HG03442 (cell line): ENCODE measurements at regions not wholly inside any gene's neighbourhood (a gene's known extent, or its start where the extent isn't known, plus 50 kb on each side); places are given as distances from the start of the nearest gene placed in this dataset.

ENCODE experiments used
- ATAC-seq: cut with Tn5 transposase; IDR thresholded peaks from one replicate; pipeline ENCODE4 v1.9.1; 2021; ENCODE audit warnings: mild to moderate bottlenecking, moderate library complexity; ENCODE audit not compliant: unreplicated experiment

GRCh38 chr3:3579658-3580057 is 219.6 kb upstream of the LRRN1 start:
- no peak for ATAC-seq

- ATAC-seq = no peak
Measured at GRCh38 chr3:3578718-3579117, 220.5 kb upstream of the LRRN1 start.

GRCh38 chr3:3577823-3578222 is 221.4 kb upstream of the LRRN1 start:
- no peak for ATAC-seq

DNA sequence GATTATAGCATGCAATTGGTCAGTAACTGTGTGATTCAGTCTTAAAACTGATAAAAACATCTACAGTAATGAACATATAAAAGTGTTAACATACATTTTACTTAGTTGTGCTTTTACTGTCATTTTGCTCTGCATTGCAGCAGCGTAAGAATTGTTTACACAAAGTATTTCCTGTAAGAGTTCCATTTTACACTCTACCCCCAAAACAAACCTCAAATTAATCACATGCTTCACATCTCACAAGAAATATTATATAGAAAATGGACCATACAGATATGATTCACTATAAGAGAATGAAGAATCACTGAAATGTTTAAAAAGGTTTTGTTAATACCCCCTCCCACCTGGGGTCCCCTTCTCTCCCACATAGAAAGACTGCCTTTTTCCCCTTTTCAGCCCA is 225.9 kb upstream of the LRRN1 start:
- no peak for ATAC-seq

DNA sequence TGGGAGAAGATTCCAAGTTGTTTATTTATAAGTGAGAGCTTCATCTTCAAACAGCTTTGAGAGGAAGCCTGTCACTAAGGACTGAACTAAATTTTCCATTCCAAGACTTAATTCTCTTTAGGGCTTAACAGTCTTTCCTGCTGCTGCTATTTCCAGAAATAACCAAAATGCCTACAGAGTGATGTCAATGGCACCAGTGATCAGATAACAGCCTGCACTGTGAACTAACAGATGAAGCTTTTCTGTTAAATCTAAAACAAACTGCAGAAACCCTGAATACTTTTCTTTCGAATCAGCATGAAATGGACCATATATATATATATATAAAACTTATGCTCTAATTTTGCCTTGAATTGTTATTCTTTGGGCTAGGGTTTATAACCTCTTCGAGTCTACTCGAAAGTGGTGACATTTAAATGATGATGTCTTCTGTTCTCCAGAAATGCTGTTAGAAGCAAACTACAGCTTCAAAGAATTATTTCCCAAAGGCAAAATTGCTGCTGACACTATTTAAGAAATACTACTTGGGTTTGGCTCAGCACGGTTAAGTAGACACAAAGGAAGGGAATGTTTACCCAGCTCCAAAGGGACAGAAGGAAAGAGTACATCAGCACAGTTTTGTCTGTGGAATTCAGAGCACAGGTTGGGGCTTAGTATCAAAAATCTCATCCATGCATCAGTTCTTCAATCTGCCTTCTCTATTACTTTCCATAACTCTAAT is 238.5 kb upstream of the LRRN1 start:
- ATAC-seq = no peak

DNA sequence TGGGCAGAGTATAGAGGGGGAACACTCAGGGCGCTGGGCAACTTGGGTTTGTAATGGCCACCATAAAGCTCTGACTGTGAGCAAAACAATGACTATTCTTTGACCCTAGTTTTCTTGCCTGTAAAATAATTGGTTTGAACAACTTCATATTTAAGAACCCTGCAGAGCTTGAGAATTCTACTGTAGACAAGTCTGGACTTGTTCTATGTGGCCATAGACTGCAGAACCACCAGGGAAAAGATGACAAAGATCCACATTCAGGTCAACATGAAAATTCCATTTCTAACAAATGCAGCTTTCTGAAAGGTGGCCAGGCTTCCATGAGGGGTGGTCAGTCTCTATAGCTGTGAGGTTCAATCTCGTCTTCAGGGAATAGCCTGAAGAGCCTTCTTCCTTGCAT is 239.4 kb upstream of the LRRN1 start:
- no peak for ATAC-seq

DNA sequence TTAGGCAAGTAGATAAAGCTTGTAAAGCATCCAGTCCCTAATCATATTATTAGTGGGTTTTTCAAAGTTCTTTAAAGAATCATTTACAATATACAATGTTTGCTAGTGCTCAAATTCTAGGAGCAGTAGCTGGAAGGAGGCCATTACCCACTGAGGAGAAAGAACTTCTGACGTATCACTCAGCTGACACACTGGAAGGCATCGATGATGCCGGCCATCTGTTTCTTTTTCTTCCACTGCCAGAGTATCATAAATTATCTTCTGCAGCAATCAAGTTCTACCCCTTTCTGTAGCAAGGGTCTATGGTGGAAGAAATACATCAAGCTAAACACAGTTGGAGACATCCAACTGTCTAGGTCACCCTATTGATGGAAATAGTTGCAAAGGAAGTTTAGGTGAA is 243.2 kb upstream of the LRRN1 start:
- no peak for ATAC-seq

GRCh38 chr3:3553236-3553635 is 246.0 kb upstream of the LRRN1 start:
- ATAC-seq = no peak

GRCh38 chr3:3552761-3553160 is 246.5 kb upstream of the LRRN1 start:
- ATAC-seq = no peak

- no peak for ATAC-seq
Measured at GRCh38 chr3:3551981-3552380, 247.2 kb upstream of the LRRN1 start.

DNA sequence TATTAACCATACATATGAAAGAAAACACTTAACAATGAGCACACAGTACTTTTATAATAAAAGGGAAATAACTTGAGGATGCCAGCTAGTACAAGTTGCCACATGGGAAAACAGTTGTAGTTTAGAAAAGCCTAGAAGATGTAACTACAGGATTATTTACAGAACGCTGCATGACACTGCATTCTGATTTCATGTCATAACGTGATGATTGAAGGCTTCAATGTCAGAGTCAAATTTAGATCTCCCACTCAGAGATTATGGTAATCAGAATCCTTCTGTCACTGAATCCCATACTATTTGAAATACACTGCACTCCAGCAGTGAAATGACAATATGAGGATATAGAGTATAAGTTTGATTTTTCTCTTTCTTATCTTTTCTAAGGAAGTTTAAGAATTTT is 253.9 kb upstream of the LRRN1 start:
- ATAC-seq = no peak

GRCh38 chr3:3538451-3538850 is 260.8 kb upstream of the LRRN1 start:
- ATAC-seq = no peak

DNA sequence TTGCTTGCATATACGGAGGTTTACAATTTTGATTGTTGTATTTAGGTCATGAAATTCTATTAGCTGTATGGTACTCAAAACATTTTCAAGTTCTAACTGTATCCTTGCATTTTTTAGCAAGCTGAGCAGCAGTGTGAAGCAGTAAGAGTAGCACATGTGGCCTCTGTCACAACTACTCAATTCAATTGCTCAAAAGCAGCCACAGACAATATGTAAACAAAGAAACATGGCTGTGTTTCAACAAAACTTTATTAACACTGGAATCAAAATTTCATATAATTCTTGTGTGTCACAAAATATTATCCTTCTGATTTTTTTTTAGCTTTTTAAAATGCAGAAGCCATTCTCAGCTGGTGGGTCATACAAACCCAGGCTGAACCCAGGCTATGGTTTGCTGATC is 266.7 kb upstream of the LRRN1 start:
- no peak for ATAC-seq

DNA sequence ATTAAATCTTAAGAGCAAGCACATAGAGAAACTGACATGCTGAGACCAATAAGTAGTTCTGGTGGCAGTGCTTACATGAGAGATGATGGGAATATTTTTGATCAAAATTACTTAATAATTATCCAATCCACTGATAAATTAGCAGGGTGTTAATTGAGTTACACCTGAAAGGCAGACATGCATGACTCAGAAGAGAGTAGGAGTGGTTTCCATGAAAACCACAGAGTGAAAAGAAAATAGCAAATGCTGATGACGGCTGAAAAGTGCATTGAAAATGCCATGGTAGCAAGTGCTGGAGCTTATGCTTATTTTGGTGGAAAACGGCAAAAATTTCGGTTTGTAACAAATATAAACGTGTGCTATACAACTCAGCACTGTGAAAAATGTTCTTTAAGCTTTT is 267.8 kb upstream of the LRRN1 start:
- ATAC-seq = no peak

GRCh38 chr3:3519266-3519665 is 280.0 kb upstream of the LRRN1 start:
- ATAC-seq = no peak

DNA sequence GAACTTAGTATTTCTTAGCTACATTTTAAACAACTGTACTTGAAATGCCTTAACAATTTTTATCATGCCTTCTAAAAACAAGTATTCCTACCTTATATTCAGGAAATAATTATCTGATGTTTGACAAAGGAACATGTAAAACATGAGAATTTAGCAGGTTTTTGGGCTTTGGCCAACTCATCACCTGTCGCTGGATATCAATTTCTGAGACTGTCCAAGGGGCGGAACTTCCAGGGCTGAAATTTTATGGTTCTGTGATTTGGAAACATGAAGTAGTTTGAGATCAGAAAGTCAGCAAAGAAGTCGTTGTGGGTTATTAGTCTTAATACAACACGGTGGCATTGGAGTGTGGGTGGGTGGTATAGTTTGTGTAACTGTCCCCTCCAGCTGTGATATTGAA is 282.2 kb upstream of the LRRN1 start:
- ATAC-seq = no peak

DNA sequence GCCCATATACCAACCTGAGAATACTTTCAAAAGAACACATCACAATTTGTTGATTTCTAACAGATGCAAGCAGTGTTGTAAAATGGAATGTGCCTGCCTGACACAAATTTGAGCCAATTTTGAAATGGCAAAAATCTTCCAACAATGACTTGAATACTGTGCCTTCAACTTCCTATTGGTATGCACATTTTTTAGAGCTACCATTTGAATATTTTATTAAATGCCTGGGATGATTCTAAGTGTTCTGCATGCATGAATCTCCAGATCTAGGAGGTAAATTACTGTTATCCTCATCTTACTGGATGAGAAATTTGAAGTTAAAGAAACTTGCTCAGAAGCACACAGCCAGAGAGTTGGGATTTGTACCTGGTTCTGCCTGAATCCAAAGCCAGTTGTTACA is 282.8 kb upstream of the LRRN1 start:
- ATAC-seq = no peak

DNA sequence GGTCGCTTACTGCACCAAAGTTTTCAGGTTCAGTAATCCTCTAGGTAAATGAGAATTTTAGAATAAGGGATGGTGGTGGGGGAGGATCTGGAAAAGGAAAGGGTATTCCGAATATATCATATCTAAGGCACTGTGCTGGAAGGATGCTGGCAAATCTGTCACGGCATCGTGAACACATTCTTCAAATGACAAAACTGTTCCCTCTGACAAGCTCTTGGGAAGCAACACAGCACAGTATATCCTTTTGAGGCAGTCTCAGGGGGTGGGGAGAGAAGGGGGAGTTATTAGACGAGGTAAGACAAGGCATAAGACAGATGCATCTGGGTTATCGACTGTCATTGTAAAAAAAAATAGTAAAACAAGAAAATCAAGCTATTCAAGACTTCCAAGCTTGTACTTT is 289.6 kb upstream of the LRRN1 start:
- no peak for ATAC-seq

- no peak for ATAC-seq
Measured at GRCh38 chr3:3504686-3505085, 294.5 kb upstream of the LRRN1 start.

DNA sequence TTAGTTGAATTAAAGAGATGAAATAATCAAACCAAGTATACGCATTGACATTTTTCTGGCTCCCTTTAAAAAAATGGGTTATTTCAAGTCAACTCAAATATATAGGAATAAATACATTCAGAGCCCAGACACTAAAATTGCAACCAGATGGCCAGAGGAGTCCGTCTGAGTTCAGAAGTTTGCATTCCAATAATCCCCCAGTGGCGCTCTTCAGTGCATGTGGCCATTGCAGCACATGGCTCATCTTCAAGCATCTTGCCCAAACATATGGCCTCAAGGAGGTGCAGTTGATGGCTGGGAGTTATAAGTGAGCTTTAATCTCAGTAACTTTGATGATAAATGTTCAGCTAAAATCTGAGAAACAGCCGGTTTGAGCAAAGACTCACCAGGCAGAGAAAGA is 295.8 kb upstream of the LRRN1 start:
- no peak for ATAC-seq

DNA sequence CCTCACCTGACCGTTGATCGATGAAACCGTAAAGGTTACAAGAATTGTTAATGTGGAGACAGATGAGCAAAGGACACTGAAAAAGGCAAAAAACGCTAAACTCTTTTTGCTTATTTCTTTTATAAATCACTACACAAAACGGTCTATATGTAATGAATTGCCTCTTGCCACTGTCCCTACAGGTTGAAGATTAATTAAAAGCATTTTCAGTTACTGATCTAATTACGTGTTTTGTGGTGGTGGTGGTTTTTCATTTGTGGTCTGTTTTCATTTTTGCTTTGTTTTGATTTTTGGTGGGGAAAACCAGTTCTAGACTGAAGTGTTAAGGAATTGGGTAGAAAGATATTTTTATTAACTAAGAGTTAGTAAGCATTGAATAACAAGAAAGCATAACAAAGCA is 299.2 kb upstream of the LRRN1 start:
- ATAC-seq = no peak

GRCh38 chr3:3499012-3499562 is 300.1 kb upstream of the LRRN1 start:
- no peak for ATAC-seq

GRCh38 chr3:3495611-3496010 is 303.6 kb upstream of the LRRN1 start:
- no peak for ATAC-seq
